ENCODE measurements at regions not wholly inside any gene's neighbourhood (a gene's known extent, or its start where the extent isn't known, plus 50 kb on each side); places are given as distances from the start of the nearest gene placed in this dataset.

GRCh38 chr13:109344552-109345157, 441.7 kb downstream of the IRS2 start:
- no peak for TF ChIP-seq CTCF (IDR thresholded peaks at IDR 0.05; ENCODE audit: insufficient read depth, low read length, poor library complexity, severe bottlenecking)
- DNase-seq (ENCODE audit: extremely low read depth, insufficient read length) = no peak
- Histone ChIP-seq H3K36me3 (ENCODE audit: control insufficient read depth, insufficient read depth, low read length) (no peaks in the 10 kb centered on the region), H3K4me3 (replicated peaks; ENCODE audit: low read depth, low read length) (no peak overlapping the region), H3K27me3 (replicated peaks; ENCODE audit: control insufficient read depth, insufficient read depth, low read length) (no peaks in the 10 kb centered on the region)

GRCh38 chr13:109336730-109337129, 449.7 kb downstream of the IRS2 start:
- Histone ChIP-seq H3K27me3 (replicated peaks; ENCODE audit: control insufficient read depth, insufficient read depth, low read length) (no peaks in the 10 kb centered on the region), H3K36me3 (ENCODE audit: control insufficient read depth, insufficient read depth, low read length) (no peaks in the 10 kb centered on the region), H3K4me3 (replicated peaks; ENCODE audit: low read depth, low read length) (no peak overlapping the region)
- TF ChIP-seq CTCF (IDR thresholded peaks at IDR 0.05; ENCODE audit: insufficient read depth, low read length, poor library complexity, severe bottlenecking) = no peak
- no peak for DNase-seq (ENCODE audit: extremely low read depth, insufficient read length)

GRCh38 chr13:109333893-109334651, 452.3 kb downstream of the IRS2 start:
- no peaks in the 10 kb centered on the region for H3K27me3 ChIP-seq (replicated peaks; ENCODE audit: control insufficient read depth, insufficient read depth, low read length)
- no peaks in the 10 kb centered on the region for H3K36me3 ChIP-seq (ENCODE audit: control insufficient read depth, insufficient read depth, low read length)
- H3K4me3 ChIP-seq (replicated peaks; ENCODE audit: low read depth, low read length) = no peak overlapping the region
- no peak for TF ChIP-seq CTCF (IDR thresholded peaks at IDR 0.05; ENCODE audit: insufficient read depth, low read length, poor library complexity, severe bottlenecking)
- no peak for DNase-seq (ENCODE audit: extremely low read depth, insufficient read length)

GRCh38 chr13:109332506-109333499, 453.6 kb downstream of the IRS2 start:
- no peak for TF ChIP-seq CTCF (IDR thresholded peaks at IDR 0.05; ENCODE audit: insufficient read depth, low read length, poor library complexity, severe bottlenecking)
- DNase-seq (ENCODE audit: extremely low read depth, insufficient read length) = no peak
- H3K4me3 ChIP-seq (replicated peaks; ENCODE audit: low read depth, low read length) = no peak overlapping the region
- H3K36me3 ChIP-seq (ENCODE audit: control insufficient read depth, insufficient read depth, low read length) = no peaks in the 10 kb centered on the region
- H3K27me3 ChIP-seq (replicated peaks; ENCODE audit: control insufficient read depth, insufficient read depth, low read length) = no peaks in the 10 kb centered on the region

GRCh38 chr13:109331898-109332297, 454.5 kb downstream of the IRS2 start:
- Histone ChIP-seq H3K36me3 (ENCODE audit: control insufficient read depth, insufficient read depth, low read length) (no peaks in the 10 kb centered on the region), H3K27me3 (replicated peaks; ENCODE audit: control insufficient read depth, insufficient read depth, low read length) (no peaks in the 10 kb centered on the region), H3K4me3 (replicated peaks; ENCODE audit: low read depth, low read length) (no peak overlapping the region)
- no peak for DNase-seq (ENCODE audit: extremely low read depth, insufficient read length)
- TF ChIP-seq CTCF (IDR thresholded peaks at IDR 0.05; ENCODE audit: insufficient read depth, low read length, poor library complexity, severe bottlenecking) = no peak
